GM19468 (cell line): ENCODE measurements at regions not wholly inside any gene's neighbourhood (a gene's known extent, or its start where the extent isn't known, plus 50 kb on each side); places are given as distances from the start of the nearest gene placed in this dataset.

Source experiments
- ATAC-seq: cut with Tn5 transposase; IDR thresholded peaks from one replicate; pipeline ENCODE4 v1.9.1; 2021; ENCODE audit warnings: mild to moderate bottlenecking, moderate library complexity, moderate number of reproducible peaks; ENCODE audit not compliant: unreplicated experiment; ENCODE audit errors: extremely low read depth

GRCh38 chr16:74045513-74045912 lies 251.1 kb upstream of the PSMD7 start:
- ATAC-seq, result no peak

GRCh38 chr16:74035816-74036215 lies 260.8 kb upstream of the PSMD7 start:
- ATAC-seq, result no peak

- ATAC-seq, result no peak
Observed at GRCh38 chr16:74034862-74035261, 261.8 kb upstream of the PSMD7 start.

DNA sequence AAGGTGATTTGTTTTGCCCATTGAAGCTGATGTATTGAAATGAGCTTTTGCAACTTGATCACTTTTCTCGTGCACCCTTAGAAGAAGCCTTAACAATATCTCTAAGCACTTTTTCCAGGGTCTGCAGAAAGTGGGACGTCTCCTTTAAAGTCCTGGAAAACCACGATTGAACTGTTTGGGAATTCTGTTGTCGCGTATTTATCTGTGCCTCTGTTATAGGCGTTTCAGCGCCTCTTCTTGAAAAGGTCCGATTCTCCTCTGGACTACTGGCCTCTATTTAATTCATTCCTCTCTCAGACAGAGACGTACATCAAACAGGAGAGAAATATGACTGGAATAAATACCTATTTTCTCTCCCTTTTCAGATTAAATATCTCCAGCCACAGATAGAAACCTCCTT lies 262.4 kb upstream of the PSMD7 start:
- ATAC-seq, result no peak

- no peak for ATAC-seq
Observed at GRCh38 chr16:74033441-74033995, 263.1 kb upstream of the PSMD7 start.

GRCh38 chr16:74031551-74031950 lies 265.1 kb upstream of the PSMD7 start:
- no peak for ATAC-seq

DNA sequence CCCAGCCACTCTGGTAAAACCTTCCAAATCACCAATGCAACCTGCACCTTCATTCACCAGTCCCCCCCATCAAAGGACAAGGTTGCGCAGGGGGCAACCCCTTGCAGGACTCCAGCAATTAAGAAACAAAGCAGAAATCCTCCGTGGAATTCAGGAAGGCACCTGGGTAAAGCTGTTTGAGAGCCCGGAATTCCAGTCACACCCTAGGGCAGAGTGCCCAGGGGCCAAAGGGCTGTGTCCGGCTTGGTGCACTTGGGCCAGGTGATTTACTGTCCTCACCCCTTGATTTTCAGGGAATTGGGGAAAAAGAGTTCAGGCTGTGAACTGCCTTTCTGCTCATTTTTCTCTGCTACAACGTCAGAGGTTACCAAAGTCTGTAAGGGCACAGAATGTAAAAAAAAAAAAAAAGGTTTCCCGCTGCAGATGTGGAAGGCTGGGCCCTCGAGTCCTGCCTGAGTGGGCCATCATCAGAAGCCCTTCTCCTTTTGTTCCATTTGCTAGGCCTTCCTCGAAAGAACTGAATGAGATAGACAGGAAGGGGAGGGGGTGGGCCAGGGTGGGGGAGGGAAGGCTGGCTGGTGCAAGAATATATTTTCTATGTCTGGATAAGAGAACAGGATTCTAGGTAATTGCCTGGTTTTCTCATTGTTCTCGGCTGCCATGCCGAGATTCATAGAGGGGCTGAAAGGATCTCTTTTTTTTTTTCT lies 266.5 kb upstream of the PSMD7 start:
- ATAC-seq, result no peak

GRCh38 chr16:74029115-74029792 lies 267.4 kb upstream of the PSMD7 start:
- ATAC-seq, result no peak

- no peak for ATAC-seq
Observed at GRCh38 chr16:74026373-74027281, 270.0 kb upstream of the PSMD7 start.

DNA sequence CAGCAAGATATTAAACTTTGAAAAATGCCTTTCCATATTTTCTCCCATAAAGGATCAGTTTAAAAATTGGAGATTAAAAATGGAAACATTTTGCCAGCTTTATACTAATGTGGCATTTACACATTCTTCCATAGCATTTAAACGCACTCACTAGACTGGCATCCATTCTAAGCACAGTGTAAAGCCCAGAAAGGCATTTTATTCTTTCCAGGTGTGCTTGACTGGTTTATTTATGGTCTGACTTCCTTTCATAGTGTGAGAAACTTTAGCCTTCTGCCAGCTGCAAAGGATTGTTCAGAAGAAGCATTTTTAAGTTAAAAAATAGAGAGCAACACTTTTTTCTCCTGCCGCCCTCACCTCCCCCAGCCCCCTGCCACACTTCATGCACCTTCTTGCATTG lies 271.7 kb upstream of the PSMD7 start:
- ATAC-seq, result no peak

DNA sequence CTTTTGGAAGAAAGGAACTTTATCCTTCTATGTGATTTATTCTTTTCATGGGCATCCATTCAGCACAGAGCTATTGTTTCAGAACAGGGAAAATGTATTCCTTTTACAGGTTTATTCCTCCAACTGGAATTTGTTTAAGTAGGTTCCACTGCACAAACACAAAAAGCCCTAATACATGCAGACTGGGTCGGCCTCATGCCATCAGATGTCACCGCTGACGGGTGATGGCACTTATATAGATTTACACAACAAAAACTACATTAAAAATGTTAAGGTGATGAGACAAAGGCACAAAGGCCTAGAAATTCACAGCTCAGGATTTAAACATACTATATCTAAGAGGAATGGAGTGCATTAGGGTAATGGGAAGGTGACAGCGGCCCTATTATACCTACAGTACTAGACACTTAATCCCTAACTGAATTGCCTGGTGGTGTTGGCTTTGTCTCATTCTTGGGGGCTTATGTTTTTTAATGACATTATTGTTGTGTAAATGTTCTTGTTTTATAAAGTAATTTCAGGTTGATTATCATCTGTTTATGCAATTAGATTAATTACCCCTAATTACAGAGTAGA lies 276.4 kb upstream of the PSMD7 start:
- ATAC-seq, result no peak

DNA sequence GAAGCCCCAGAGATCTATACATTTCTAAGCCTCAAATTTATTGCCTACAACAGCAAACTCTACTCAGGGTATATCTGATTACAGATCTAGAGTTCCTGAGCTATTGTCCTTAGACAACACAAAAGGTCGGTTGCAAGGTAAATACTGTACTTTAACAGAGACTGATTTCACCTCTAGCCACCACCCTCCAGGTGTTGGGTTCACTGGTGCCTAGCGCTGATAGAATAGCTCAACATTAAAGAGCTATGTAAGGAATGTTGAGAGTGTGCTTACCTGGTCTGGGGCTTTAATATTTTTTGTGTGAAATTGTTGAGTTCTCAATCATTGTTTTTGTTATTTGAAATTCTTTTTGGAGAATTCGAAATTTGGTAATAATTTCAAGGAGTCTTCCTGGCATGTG lies 277.0 kb upstream of the PSMD7 start:
- no peak for ATAC-seq

GRCh38 chr16:74015953-74016352 lies 280.7 kb upstream of the PSMD7 start:
- ATAC-seq, result no peak

DNA sequence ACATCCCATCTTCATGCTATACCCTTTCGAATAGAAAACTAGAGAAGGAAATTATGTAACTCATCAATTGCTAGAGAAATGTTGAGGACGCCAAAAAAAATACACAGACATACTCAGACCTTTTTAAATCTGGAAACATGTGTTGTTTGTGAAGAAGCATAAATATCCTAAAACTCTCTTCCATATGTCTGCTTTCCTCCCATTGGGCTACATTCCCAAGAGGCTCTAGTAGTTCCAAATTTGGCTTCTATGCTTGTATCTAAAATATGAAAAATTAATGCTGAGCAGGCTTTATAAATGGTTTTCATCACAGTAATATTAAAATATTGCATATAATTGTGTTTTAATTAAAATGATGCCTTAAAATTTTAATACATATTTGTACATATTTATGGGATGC lies 297.9 kb upstream of the PSMD7 start:
- no peak for ATAC-seq

- no peak for ATAC-seq
Observed at GRCh38 chr16:73997971-73998370, 298.6 kb upstream of the PSMD7 start.

DNA sequence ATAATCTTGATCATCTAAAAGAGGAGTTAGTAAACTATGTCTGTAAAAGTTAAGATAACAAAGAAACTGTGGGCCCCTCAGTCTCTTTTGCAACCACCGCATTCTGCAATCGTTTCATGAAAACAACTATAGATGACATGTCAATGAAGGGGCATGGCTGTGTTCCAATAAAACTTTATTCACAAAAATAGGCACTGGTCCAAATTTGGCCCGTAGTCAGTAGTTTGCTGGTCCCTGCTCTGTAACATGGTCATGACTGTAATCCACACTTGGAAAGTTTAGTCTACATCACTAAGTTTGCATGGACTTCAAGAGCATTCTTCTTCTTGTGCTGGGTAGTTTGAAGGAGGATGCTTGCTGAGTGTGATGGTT lies 299.3 kb upstream of the PSMD7 start:
- ATAC-seq, result no peak

GRCh38 chr16:73996624-73997339 lies 299.8 kb upstream of the PSMD7 start:
- no peak for ATAC-seq

DNA sequence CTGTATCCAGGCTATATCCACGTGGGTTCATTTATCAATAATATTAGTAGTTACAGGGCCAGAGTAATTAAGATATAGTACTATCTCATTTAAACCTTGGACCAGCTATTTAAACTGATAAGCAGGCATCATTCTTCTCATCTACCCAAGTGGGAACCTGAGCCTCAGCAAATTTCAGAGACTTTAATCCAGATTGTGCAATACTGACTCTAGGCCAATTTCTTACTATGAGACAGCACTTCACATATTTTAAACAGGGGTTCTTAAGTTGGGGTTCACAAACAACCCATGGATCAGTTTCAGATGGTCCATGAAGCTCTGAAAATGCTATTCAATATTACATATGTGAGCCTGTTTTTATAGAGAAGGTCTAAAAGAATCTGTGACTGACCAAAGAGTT lies 302.7 kb upstream of the PSMD7 start:
- no peak for ATAC-seq

DNA sequence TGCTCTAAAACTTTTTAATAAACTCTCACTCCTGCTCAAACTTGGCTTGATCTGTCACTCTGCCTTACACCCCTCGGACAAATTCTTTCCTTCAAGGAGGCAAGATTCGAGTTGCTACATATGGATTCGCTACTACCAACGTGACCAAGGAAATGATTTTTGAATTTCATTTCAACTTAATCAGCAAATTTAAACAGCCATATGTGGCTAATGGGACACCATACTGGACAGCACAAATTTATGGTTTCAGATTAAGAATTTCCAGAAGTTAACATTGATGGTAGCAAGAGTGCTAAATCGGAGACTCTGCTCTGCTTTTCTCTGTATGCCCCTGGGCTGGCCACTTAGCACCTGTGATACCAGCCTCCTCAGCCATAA lies 318.2 kb upstream of the PSMD7 start:
- ATAC-seq, result no peak

- ATAC-seq, result no peak
Observed at GRCh38 chr16:73976644-73977043, 320.0 kb upstream of the PSMD7 start.
